ES-I3 (cell line): ENCODE measurements at regions not wholly inside any gene's neighbourhood (a gene's known extent, or its start where the extent isn't known, plus 50 kb on each side); places are given as distances from the start of the nearest gene placed in this dataset.
"Not testable (repeated sequence)": the region's sequence is repeated elsewhere in the genome, so short reads cannot be mapped to it uniquely, and the experiment has no call there.

Source experiments
- H3K36me3 ChIP-seq: 2 replicates; pipeline ENCODE4 v1.6.1; 2013; ENCODE audit warnings: mild to moderate bottlenecking, low read length, control low read depth, moderate library complexity; ENCODE audit not compliant: insufficient read depth
- H3K4me1 ChIP-seq: 2 replicates; pipeline ENCODE4 v1.6.1; 2013; ENCODE audit warnings: mild to moderate bottlenecking, control low read depth, low read length; ENCODE audit not compliant: insufficient read depth
- H3K9ac ChIP-seq: 2 replicates; pipeline ENCODE4 v1.6.1; 2013; ENCODE audit warnings: low read depth, mild to moderate bottlenecking, low read length, moderate library complexity
- H3K9me3 ChIP-seq: 2 replicates; pipeline ENCODE4 v1.6.1; 2013; ENCODE audit warnings: mild to moderate bottlenecking, low read length, moderate library complexity; ENCODE audit not compliant: control insufficient read depth, insufficient read depth

GRCh38 chr3:11719406-11720303 is 75.9 kb upstream of the VGLL4 start:
- H3K9ac ChIP-seq: peak overlapping the region; percentile 73
- H3K36me3 ChIP-seq: no peaks in the 10 kb centered on the region
- no peaks in the 10 kb centered on the region for H3K9me3 ChIP-seq
- H3K4me1 ChIP-seq: peaks cover 13% of the 10 kb centered on the region

DNA sequence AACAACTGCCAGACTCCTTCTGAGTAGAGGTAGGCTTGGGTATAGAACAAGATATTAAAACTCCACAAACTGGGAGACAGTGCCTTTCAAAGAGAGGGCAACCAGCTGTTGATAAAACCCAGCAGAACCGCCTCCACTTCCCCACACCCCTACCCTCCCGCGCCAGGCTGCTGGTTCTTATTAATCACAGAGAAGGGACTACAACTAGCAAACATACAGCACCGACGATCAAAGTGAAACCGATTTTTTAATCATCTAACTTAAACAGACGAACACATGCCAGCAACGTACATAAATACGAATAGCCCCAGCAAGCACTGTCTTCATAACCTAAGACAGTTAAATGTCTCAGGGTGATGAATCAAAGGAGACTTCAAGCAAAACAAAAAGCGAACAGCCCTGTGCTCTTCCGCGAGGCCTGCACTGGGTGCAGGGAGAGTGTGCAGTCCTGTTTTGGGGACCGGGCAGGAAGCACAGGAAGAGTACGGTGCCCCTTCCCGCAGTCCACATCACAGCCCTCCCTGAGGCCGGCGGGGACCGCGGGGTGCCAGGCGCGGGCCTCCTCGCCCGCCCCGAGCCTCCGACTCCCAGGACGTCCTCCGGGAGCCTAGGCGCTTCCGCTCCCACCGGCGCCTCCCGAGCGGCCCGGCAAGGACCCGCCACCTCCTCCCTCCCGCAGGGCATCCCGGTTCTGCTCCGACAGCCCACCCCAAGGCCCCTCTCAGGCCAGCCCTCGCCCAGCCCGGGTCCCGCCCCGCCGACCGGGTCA is 75.1 kb upstream of the VGLL4 start:
- H3K4me1 ChIP-seq: peaks cover 13% of the 10 kb centered on the region
- no peaks in the 10 kb centered on the region for H3K36me3 ChIP-seq
- H3K9me3 ChIP-seq: no peaks in the 10 kb centered on the region
- peak overlapping the region; percentile 73 for H3K9ac ChIP-seq

- H3K9me3 ChIP-seq: no peaks in the 10 kb centered on the region
- H3K36me3 ChIP-seq: no peaks in the 10 kb centered on the region
- H3K9ac ChIP-seq: peak overlapping the region; percentile 73
- peaks cover 13% of the 10 kb centered on the region for H3K4me1 ChIP-seq
These were observed 74.3 kb upstream of the VGLL4 start for GRCh38 chr3:11717768-11718636.

DNA sequence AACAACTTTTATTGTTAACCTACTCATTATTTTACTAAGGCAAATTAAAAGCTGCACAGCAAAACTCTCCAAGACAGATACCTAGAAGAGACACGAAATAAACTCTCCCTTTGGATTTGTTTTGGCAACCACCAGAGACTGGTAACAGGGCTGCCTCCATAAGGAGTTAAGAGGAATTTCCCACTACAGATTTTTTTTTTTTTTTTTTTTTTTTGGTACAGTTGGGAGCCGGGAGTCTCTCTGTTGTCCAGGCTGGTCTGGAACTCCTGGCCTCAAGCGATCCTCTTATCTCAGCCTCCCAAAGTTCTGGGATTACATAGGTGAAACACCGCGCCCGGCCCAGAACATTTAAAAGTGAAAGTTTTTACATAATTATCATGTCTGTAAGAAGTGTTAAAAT is 73.6 kb upstream of the VGLL4 start:
- Histone ChIP-seq H3K36me3 (no peaks in the 10 kb centered on the region), H3K9me3 (no peaks in the 10 kb centered on the region), H3K9ac (no peak overlapping the region), H3K4me1 (peaks cover 13% of the 10 kb centered on the region)

GRCh38 chr3:11716573-11717290 is 73.0 kb upstream of the VGLL4 start:
- H3K9ac ChIP-seq: no peak overlapping the region
- no peaks in the 10 kb centered on the region for H3K36me3 ChIP-seq
- peaks cover 13% of the 10 kb centered on the region for H3K4me1 ChIP-seq
- no peaks in the 10 kb centered on the region for H3K9me3 ChIP-seq

DNA sequence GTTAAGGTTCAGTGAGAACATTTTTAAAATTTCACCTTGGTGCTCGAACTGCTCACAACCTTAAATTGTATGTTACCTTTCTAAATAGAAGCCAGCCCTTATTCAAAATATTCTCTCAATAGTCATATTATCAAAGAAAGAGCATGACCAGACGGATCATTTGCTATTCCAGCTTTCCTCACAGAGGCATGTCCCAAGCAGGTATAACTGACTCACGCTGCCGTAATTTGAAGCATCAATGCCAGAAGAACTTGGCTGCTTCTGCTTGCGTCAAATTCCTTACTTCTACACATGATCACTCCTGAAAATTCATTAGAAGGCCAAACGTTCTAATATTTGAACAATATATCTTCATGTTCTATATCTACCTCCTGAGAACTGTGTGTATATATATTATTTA is 69.5 kb upstream of the VGLL4 start:
- peaks cover 7% of the 10 kb centered on the region for H3K4me1 ChIP-seq
- H3K9ac ChIP-seq: no peak overlapping the region
- peaks cover 8% of the 10 kb centered on the region; the same call in 1 of the 2 replicates for H3K9me3 ChIP-seq
- no peaks in the 10 kb centered on the region for H3K36me3 ChIP-seq

DNA sequence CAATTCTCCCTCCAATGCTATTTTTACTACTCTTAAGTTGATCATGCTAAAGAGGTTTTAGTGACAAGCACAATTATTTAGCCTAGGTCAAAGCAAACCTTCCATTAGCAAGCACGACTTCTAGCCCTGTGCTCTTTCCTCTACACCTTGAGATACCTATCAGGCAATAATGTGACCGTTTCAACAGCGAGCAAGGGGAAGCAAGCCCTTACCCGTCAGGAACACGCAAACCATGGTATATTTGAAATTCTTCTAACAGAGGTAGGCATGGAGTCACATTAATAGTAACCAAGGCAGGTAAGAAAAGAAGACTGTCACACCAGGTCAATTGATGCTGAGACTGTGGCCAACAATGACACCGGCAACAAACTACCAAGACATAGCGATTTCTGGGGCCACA is 68.9 kb upstream of the VGLL4 start:
- Histone ChIP-seq H3K9me3 (peaks cover 8% of the 10 kb centered on the region; the same call in 1 of the 2 replicates), H3K4me1 (0 out of 2 replicates have a peak, but pooled peaks cover 2% of the 10 kb centered on the region), H3K9ac (no peak overlapping the region), H3K36me3 (no peaks in the 10 kb centered on the region)

- no peaks in the 10 kb centered on the region for H3K36me3 ChIP-seq
- H3K9ac ChIP-seq: no peak overlapping the region
- H3K4me1 ChIP-seq: no peaks in the 10 kb centered on the region
- peaks cover 8% of the 10 kb centered on the region; the same call in 1 of the 2 replicates for H3K9me3 ChIP-seq
These were observed 68.2 kb upstream of the VGLL4 start for GRCh38 chr3:11711876-11712275.

- Histone ChIP-seq H3K9ac (no peak overlapping the region), H3K4me1 (0 out of 2 replicates have a peak, but pooled peaks cover 3% of the 10 kb centered on the region), H3K36me3 (no peaks in the 10 kb centered on the region), H3K9me3 (peaks cover 8% of the 10 kb centered on the region; the same call in 1 of the 2 replicates)
These were observed 66.1 kb upstream of the VGLL4 start for GRCh38 chr3:11709782-11710181.

- not testable (repeated sequence) for H3K9ac ChIP-seq, H3K9me3 ChIP-seq, H3K36me3 ChIP-seq
- peaks cover 16% of the 10 kb centered on the region for H3K4me1 ChIP-seq
These were observed 63.4 kb upstream of the VGLL4 start for GRCh38 chr3:11707084-11707483.

DNA sequence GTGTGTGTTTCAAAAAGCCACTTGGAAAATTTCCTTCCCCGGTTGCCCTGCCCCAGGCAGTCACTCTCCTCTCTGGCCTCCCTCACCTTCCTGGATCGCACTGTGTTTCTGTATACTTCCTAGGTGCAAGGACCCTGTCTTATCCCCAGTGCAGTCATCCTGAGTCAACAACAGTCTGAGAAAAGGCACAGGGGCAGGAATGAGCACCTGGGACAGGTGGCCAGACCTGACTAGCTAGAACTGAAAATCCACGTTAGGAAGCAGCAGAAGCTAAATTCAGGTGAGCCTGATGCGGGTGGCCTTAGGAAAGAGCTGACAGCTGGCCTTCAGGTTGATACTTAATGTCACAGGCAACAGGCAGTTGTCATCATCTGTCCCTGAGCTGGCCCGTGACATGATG is 62.9 kb upstream of the VGLL4 start:
- H3K36me3 ChIP-seq: no peaks in the 10 kb centered on the region
- no peak overlapping the region for H3K9ac ChIP-seq
- H3K4me1 ChIP-seq: peaks cover 16% of the 10 kb centered on the region
- peaks cover 8% of the 10 kb centered on the region; the same call in 1 of the 2 replicates for H3K9me3 ChIP-seq

DNA sequence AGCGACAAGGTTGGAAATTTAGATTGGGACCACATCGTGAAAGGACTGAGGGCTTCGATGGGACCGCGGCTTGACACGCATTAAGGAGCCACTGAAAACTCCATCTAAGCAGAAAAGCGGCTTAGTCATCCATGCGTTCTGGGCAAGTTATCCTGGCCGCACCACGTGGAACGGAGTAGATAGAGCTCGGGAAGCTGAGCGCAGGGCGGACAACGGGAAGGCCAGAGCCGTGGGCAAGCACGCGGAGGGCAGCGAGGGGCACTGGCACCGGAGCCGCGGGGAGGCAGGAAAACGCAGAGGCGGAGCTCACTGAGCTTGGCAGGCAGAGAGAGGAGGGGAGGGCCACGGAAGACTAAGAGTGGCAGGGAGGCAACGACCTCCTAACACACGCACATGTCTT is 61.3 kb upstream of the VGLL4 start:
- H3K36me3 ChIP-seq: no peaks in the 10 kb centered on the region
- H3K9me3 ChIP-seq: peaks cover 4% of the 10 kb centered on the region; the same call in 1 of the 2 replicates
- no peak overlapping the region for H3K9ac ChIP-seq
- peaks cover 16% of the 10 kb centered on the region for H3K4me1 ChIP-seq

DNA sequence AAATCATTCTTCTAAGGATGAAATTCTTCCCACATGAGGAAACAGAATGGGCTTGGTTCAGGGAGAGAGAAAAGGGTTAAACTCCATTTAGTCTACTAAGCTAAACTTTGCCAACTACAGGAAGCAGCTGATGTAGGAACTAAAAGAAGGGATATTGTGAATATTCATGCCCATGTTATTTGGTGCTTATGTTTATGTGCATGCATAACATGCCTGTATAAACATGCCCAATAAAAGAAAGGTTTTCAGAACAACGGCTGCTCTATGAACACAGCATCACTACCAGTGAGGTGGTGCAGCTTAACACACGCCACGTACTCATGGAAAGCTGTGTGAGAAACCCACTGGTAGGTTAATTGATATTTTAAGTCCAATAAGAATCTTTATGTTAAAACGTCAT is 59.4 kb upstream of the VGLL4 start:
- Histone ChIP-seq H3K9me3 (no peaks in the 10 kb centered on the region), H3K4me1 (peaks cover 16% of the 10 kb centered on the region), H3K36me3 (no peaks in the 10 kb centered on the region), H3K9ac (no peak overlapping the region)
